Heart left ventricle (tissue), 13 donors: ENCODE measurements at regions not wholly inside any gene's neighbourhood (a gene's known extent, or its start where the extent isn't known, plus 50 kb on each side); places are given as distances from the start of the nearest gene placed in this dataset.

Source experiments
- CTCF ChIP-seq, 12 donors: fragments of 200-600 bp; sonication (generic) in 4 of 12; IDR thresholded peaks; one replicate each; pipeline versions ENCODE4 v1.5.0 to v1.8.0; 2018 to 2022; ENCODE audit warnings: antibody characterized with exemption in 12 of 12, mild to moderate bottlenecking in 5 of 12
- POLR2A ChIP-seq, 2 donors: fragments of 450-650 bp; IDR thresholded peaks; one replicate each; pipeline ENCODE4 v1.6.1; 2017; ENCODE audit warnings: antibody characterized with exemption in 2 of 2, mild to moderate bottlenecking in 2 of 2, moderate library complexity in 2 of 2
- donor health status: ischemic (EF 13 %, LVEDD 7.1; RV severe dilation, severe dysfunction).
- donor health status: DM: no; HTN: yes; CAD: no.
- donor health status: DM: no; HTN: no; CAD: no.
- donor health status: ischemic (EF 25% LVEDD 6.9; RV normal size, moderate dysfunction).
- donor health status: ischemic (EF 25% LVEDD 5.7; RV mildly dilated, moderate dysfunction).
- donor health status: ischemic (EF 35%, LVEDD 5.7; RV mildly dilated, moderate dysfunction).
- donor health status: nonischemic (EF 11% LVEDD 7.7; RV severe dilation, severe dysfunction).
- donor health status: DM: yes; HTN: yes; CAD: no.
- donor health status: PGD.
- donor health status: ischemic (EF 29% LVEDD 5.4; RV normal size, mild dysfunction).
- donor health status: nonischemic (EF 23%, LVEDD 6.1; RV moderate dilation, normal function).

GRCh38 chrX:47776292-47777006, 60.3 kb upstream of the ZNF81 start:
- TF ChIP-seq CTCF (IDR thresholded peaks at IDR 0.05) (no peak), POLR2A (IDR thresholded peaks at IDR 0.05) (no peak)
